ENCODE measurements at regions not wholly inside any gene's neighbourhood (a gene's known extent, or its start where the extent isn't known, plus 50 kb on each side); places are given as distances from the start of the nearest gene placed in this dataset.

GRCh38 chr5:94045839-94046782 is 304.7 kb upstream of the POU5F2 start:
- POLR2A ChIA-PET: no interaction called here
- TF ChIP-seq, protein P1, sequence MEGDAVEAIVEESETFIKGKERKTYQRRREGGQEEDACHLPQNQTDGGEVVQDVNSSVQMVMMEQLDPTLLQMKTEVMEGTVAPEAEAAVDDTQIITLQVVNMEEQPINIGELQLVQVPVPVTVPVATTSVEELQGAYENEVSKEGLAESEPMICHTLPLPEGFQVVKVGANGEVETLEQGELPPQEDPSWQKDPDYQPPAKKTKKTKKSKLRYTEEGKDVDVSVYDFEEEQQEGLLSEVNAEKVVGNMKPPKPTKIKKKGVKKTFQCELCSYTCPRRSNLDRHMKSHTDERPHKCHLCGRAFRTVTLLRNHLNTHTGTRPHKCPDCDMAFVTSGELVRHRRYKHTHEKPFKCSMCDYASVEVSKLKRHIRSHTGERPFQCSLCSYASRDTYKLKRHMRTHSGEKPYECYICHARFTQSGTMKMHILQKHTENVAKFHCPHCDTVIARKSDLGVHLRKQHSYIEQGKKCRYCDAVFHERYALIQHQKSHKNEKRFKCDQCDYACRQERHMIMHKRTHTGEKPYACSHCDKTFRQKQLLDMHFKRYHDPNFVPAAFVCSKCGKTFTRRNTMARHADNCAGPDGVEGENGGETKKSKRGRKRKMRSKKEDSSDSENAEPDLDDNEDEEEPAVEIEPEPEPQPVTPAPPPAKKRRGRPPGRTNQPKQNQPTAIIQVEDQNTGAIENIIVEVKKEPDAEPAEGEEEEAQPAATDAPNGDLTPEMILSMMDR (IDR thresholded peaks at IDR 0.05; ENCODE audit: control extremely low read depth, extremely low read depth, low read depth, missing control alignments): no peak
- CTCF ChIA-PET: no interaction called here
- DNase-seq (ENCODE audit: extremely low spot score): no peak

GRCh38 chr5:94043311-94043710 is 301.9 kb upstream of the POU5F2 start:
- ChIA-PET POLR2A (no interaction called here), CTCF (no interaction called here)

DNA sequence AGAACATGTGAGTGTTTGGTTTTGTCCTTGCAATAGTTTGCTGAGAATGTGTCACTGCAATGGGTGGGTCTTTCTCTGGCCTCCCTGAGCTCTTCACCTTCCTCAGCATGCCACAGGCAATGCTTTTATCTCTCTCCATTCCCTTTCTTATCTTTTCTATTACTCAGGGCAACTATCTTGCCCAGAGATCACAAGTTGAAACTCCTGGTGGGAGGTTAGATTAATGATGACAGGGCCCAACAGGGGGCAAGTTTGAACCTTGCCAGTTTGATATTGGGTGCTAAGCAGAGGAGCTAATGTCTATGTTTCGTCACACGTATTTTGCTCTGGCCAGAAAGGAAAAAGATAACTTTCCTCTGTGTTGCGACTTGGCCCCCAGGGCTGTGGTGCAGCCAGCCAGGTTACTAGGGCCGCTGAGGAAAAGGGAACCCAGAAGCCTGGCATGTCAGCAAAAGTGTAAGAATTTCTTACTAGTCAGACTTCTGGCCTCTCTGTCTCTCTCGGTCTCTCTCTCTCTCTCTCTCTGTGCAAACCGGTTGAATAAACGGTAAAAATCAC is 299.3 kb upstream of the POU5F2 start:
- TF ChIP-seq, protein P1 (IDR thresholded peaks at IDR 0.05; ENCODE audit: control extremely low read depth, extremely low read depth, low read depth, missing control alignments): no peak
- ChIA-PET POLR2A (no interaction called here), CTCF (interaction anchor here (0.9 kb wide), 1 partner anchor 10 kb away, joined by 3 read pairs; no protein-coding TSS in a partner anchor)
- DNase-seq (ENCODE audit: extremely low spot score): no peak

More at GRCh38 chr5:94043311-94043710, 301.9 kb upstream of the POU5F2 start:
- TF ChIP-seq, protein P1 (IDR thresholded peaks at IDR 0.05; ENCODE audit: control extremely low read depth, extremely low read depth, low read depth, missing control alignments): no peak
- DNase-seq (ENCODE audit: extremely low spot score): no peak

GRCh38 chr5:94039101-94039500 is 297.7 kb upstream of the POU5F2 start:
- ChIA-PET CTCF (no interaction called here), POLR2A (no interaction called here)
- TF ChIP-seq, protein P1 (IDR thresholded peaks at IDR 0.05; ENCODE audit: control extremely low read depth, extremely low read depth, low read depth, missing control alignments): no peak
- DNase-seq (ENCODE audit: extremely low spot score): no peak

DNA sequence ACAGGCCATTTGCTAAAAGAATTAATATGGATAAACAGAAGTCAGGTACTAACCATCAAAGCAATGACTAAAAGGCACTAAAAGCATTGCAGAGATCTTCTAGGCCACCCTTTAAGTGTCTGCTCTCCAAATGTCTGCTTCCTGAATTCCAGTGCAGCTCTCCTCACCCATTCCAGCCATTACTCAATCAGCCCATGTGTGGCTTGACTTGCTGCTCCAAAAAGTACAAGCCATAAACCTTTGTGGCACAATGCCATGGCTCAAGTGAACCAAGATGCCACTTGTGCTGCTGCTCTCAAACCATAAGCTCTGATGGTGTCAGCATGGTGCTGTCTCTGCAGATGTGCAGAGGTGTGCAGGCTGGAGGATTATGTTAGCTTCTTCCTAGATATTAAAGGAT is 290.2 kb upstream of the POU5F2 start:
- ChIA-PET POLR2A (no interaction called here), CTCF (no interaction called here)
- TF ChIP-seq, protein P1 (IDR thresholded peaks at IDR 0.05; ENCODE audit: control extremely low read depth, extremely low read depth, low read depth, missing control alignments): no peak
- no peak for DNase-seq (ENCODE audit: extremely low spot score)

GRCh38 chr5:94028001-94028400 is 286.6 kb upstream of the POU5F2 start:
- DNase-seq (ENCODE audit: extremely low spot score): no peak
- ChIA-PET CTCF (no interaction called here), POLR2A (no interaction called here)
- TF ChIP-seq, protein P1 (IDR thresholded peaks at IDR 0.05; ENCODE audit: control extremely low read depth, extremely low read depth, low read depth, missing control alignments): no peak
